ENCODE measurements at regions not wholly inside any gene's neighbourhood (a gene's known extent, or its start where the extent isn't known, plus 50 kb on each side); places are given as distances from the start of the nearest gene placed in this dataset.

- DNase-seq (ENCODE audit: low read depth, low spot score) = no peak
Observed at GRCh38 chr4:23533859-23534258, 356.0 kb downstream of the PPARGC1A start.

GRCh38 chr4:23516716-23517115, 373.1 kb downstream of the PPARGC1A start:
- DNase-seq (ENCODE audit: low read depth, low spot score) = no peak

- no peak for DNase-seq (ENCODE audit: low read depth, low spot score)
Observed at GRCh38 chr4:23504083-23504482, 385.8 kb downstream of the PPARGC1A start.

- no peak for DNase-seq (ENCODE audit: low read depth, low spot score)
Observed at GRCh38 chr4:23500894-23501449, 388.9 kb downstream of the PPARGC1A start.

- no peak for DNase-seq (ENCODE audit: low read depth, low spot score)
Observed at GRCh38 chr4:23485801-23486200, 404.0 kb downstream of the PPARGC1A start.

GRCh38 chr4:23484689-23485088, 405.2 kb downstream of the PPARGC1A start:
- no peak for DNase-seq (ENCODE audit: low read depth, low spot score)

- DNase-seq (ENCODE audit: low read depth, low spot score) = no peak
Observed at GRCh38 chr4:23483320-23483960, 406.4 kb downstream of the PPARGC1A start.

GRCh38 chr4:23481566-23481965, 408.3 kb downstream of the PPARGC1A start:
- DNase-seq (ENCODE audit: low read depth, low spot score) = no peak

- DNase-seq (ENCODE audit: low read depth, low spot score) = no peak
Observed at GRCh38 chr4:23477905-23478304, 411.9 kb downstream of the PPARGC1A start.

GRCh38 chr4:23476515-23477090, 413.2 kb downstream of the PPARGC1A start:
- DNase-seq (ENCODE audit: low read depth, low spot score) = no peak

GRCh38 chr4:23463071-23463470, 426.8 kb downstream of the PPARGC1A start:
- DNase-seq (ENCODE audit: low read depth, low spot score) = no peak

GRCh38 chr4:23458054-23458453, 431.8 kb downstream of the PPARGC1A start:
- DNase-seq (ENCODE audit: low read depth, low spot score) = no peak

GRCh38 chr4:23456864-23457263, 433.0 kb downstream of the PPARGC1A start:
- no peak for DNase-seq (ENCODE audit: low read depth, low spot score)

- DNase-seq (ENCODE audit: low read depth, low spot score) = no peak
Observed at GRCh38 chr4:23455456-23456158, 434.2 kb downstream of the PPARGC1A start.

GRCh38 chr4:23441530-23442069, 448.2 kb downstream of the PPARGC1A start:
- DNase-seq (ENCODE audit: low read depth, low spot score) = no peak

- no peak for DNase-seq (ENCODE audit: low read depth, low spot score)
Observed at GRCh38 chr4:23438764-23439163, 451.1 kb downstream of the PPARGC1A start.

- DNase-seq (ENCODE audit: low read depth, low spot score) = no peak
Observed at GRCh38 chr4:23429497-23429896, 460.4 kb downstream of the PPARGC1A start.

- no peak for DNase-seq (ENCODE audit: low read depth, low spot score)
Observed at GRCh38 chr4:23425570-23425969, 464.3 kb downstream of the PPARGC1A start.

- no peak for DNase-seq (ENCODE audit: low read depth, low spot score)
Observed at GRCh38 chr4:23423540-23423939, 466.3 kb downstream of the PPARGC1A start.

GRCh38 chr4:23422878-23423277, 467.0 kb downstream of the PPARGC1A start:
- no peak for DNase-seq (ENCODE audit: low read depth, low spot score)

- no peak for DNase-seq (ENCODE audit: low read depth, low spot score)
Observed at GRCh38 chr4:23413631-23414030, 476.2 kb downstream of the PPARGC1A start.

- no peak for DNase-seq (ENCODE audit: low read depth, low spot score)
Observed at GRCh38 chr4:23412701-23413100, 477.1 kb downstream of the PPARGC1A start.
